HG03342 (cell line): ENCODE measurements at regions not wholly inside any gene's neighbourhood (a gene's known extent, or its start where the extent isn't known, plus 50 kb on each side); places are given as distances from the start of the nearest gene placed in this dataset.

ENCODE experiments used
- ATAC-seq: cut with Tn5 transposase; IDR thresholded peaks from one replicate; pipeline ENCODE4 v1.9.1; 2021; ENCODE audit warnings: mild to moderate bottlenecking, moderate library complexity; ENCODE audit not compliant: unreplicated experiment

DNA sequence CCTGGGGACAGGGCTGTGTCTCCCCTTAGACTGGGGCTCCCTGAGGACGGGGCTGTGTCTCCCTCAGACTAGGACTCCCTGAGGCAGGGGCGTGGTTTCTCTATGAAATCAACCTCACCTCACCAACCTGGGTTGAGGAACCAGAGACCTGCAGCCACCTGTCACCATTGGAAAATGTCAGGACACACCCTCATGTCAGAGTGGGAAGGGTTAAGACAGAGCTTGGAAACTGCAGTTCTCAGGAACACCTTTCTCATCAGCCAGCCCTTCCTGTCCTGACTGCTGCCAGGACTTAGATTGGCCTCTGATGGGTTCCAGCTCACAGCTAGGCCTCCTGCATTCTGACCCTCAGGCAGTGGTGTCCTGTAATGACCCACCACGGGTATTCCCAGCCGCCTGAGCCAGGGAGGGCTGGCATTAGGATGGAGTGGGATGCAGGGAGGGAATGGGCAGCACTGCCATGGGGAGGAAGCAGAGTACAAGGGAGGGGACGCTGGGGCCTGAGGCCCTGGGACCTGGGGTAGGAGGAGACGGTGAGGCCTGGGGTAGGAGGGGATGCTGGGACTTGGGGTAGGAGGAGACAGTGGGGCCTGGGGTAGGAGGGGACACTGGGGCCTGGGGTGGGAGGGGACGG, 76.3 kb downstream of the MRPL14 start:
- no peak for ATAC-seq

- ATAC-seq, result no peak
Observed at GRCh38 chr6:44049989-44050871, 77.0 kb downstream of the MRPL14 start.

- peak; percentile 72 for ATAC-seq
Observed at GRCh38 chr6:44049163-44049988, 77.9 kb downstream of the MRPL14 start.

DNA sequence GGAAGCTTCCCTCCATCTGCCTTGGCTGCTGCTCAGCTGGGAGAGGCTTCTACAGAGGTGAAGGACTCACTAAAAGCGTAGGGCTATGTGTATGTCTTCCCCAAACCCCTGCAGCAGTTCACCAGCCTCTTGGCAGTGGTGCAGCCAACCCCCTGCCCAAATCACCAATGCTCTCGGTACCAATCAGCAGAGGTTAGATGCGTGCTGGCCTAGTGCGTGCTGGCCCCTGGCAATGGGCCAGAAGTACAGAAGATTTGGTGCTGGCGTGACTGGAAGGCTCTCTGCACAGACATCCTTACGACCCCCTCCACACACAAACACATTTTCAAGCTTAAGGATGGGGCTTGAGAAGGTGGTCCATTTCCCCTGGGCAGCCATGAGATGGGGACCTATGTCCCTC, 79.0 kb downstream of the MRPL14 start:
- ATAC-seq, result no peak

- ATAC-seq, result no peak
Observed at GRCh38 chr6:44047801-44048200, 79.5 kb downstream of the MRPL14 start.

DNA sequence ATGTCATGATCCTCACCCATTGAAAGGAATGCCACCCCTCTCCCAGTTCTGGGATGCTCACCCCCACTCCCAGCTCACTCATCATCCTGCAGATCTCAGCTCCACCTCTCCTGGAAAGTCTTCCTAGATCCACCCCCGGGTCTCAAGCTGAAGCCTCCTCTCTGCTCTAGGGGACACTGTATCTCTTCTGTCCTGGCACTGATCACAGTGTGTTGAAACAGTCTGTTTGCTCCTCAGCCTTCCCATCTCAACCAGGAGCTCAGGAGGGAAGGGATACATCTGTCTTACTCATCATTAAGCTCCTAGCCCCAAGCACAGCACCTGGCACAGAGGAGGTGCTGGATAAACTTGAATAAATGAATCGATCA, 80.1 kb downstream of the MRPL14 start:
- no peak for ATAC-seq

DNA sequence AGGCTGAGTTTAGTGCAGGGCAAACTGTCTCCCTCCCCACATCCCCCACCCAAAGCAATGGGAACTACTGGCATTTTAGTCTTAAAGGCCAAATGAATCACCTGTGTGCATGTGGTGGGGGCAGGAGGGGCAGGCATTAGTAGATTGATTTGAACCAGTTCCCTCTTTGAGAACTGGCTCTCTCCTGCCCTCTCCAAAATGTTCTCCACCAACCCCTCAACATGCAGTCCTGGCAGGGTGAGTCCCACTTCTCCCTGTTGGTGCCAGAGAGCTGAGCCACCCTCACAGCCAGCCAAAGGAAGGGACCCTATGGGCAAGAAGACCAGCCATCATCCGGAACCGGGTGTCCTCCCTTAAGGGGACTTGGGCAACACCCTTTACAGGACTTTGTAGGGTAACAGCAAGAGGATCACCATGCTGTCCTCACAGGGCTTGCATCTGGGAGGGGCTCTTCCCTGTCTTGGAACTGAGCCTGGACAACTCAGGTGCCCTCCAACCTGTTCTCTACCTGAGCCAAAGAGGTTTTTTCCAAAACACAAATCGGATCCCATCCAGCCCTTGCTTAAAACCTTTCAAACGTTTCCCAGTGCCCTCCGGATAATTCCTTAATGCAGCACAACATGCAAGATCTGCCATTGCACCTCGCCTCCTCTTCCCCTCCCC, 80.6 kb downstream of the MRPL14 start:
- no peak for ATAC-seq

DNA sequence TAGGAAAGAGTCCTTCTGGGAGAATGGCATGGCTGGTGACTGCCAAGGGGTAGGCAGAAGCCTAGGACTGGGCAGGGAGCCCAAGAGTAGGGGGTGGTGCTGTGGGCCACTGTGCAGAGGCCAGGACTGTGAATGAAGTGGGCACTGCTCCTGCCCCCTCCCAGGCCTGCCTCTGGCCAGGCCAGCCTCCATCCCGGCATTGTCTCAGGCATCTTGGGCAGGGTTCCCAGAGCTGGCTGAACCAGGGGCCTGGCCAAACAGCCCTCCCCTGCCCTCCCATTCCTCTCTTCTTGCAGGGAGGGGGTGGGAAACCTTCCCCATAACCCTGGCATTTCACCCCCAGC, 81.6 kb downstream of the MRPL14 start:
- ATAC-seq, result no peak

- ATAC-seq, result no peak
Observed at GRCh38 chr6:44044940-44045671, 82.1 kb downstream of the MRPL14 start.

GRCh38 chr6:44044154-44044539, 83.1 kb downstream of the MRPL14 start:
- no peak for ATAC-seq

GRCh38 chr6:44043479-44044153, 83.6 kb downstream of the MRPL14 start:
- no peak for ATAC-seq

- no peak for ATAC-seq
Observed at GRCh38 chr6:44042989-44043478, 84.2 kb downstream of the MRPL14 start.

GRCh38 chr6:44042261-44042988, 84.8 kb downstream of the MRPL14 start:
- no peak for ATAC-seq

DNA sequence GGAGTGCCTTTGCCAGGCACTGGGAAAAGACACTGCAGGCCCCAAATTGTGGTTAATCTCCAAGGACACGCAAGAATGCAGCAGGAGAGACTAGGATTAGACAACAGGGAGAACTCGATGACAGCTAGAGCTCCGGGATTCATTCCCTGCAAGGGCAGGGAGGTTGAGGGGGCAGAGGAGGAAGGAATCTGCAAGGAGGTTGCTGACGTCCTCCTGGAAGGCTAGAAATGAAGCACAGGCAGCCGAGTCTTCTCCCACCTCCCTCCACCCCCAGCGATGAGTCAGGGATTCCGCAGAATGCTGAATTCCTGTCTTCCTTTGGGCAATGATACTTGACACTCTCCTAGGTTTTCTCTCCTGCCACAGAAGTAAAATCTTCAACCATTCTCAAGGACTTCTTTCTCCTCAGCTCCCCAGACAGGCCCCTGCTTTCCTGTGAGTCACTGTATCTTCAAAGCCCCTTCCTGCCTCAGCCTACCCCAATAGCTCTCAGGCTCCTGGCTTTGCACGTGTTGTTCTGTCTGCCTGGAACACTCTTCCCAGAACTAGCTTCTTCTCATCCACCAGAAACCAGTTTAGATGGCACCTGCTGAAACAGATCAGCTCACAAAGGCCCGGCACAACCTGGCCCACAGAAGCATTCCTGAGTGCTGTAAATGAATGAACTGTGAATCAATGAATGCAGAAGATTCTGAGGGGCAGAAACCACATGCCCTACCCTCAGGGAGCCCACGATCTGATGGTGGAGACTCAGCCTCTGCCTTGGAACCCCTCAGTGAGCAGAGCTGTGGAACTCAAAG, 85.6 kb downstream of the MRPL14 start:
- no peak for ATAC-seq

DNA sequence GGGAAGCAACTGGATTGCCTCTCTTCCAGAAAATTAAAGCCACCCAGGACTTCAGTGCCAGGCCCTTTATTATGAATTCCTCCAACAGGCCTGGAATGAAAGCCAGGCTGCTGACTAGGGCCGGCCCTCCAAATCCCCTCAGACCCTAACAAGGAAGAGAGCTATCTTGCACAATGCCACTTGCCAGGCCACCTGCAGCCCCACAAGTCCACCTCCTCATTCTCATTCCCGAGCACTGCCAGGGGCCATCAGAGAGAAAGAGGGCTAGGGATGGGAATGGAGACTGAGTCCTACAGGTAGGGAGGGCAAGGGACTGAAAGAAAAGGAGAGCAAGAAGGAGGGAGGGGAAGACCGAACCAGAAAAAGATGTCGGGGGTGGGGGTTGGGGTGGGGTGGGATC, 86.5 kb downstream of the MRPL14 start:
- no peak for ATAC-seq

GRCh38 chr6:44039839-44040350, 87.4 kb downstream of the MRPL14 start:
- ATAC-seq, result no peak

- no peak for ATAC-seq
Observed at GRCh38 chr6:44039191-44039719, 88.0 kb downstream of the MRPL14 start.

DNA sequence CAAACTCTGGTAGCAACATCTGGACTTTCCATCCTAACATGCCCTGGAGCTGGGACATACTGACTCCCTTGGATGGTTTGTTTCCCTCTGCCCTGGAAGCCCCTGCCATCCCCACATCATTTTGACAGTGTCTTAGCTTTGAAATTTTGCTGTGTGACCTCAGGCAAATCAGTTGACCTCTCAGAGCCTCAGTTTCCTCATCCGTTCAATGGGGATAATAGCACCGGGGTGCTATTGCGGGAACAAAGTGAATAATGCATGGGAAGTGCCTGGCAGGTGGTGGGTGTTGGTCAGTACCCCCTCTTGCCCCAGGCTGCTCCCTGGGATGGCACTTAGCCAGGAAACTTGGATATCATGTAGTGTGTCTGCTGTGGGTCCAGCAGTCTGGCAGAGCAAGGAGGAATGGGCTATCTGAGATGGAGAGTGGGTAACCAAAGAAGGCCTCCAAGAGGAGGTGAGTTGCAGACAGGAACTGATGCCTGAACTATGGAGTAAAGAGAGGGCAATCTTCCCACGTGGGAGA, 88.6 kb downstream of the MRPL14 start:
- no peak for ATAC-seq
